Fibroblast of peridontal ligament (primary cell): ENCODE measurements at regions not wholly inside any gene's neighbourhood (a gene's known extent, or its start where the extent isn't known, plus 50 kb on each side); places are given as distances from the start of the nearest gene placed in this dataset.
"Not testable (repeated sequence)": the region's sequence is repeated elsewhere in the genome, so short reads cannot be mapped to it uniquely, and the experiment has no call there.

ENCODE experiments used
- DNase-seq: peaks from one replicate; pipeline ENCODE4 v3.0.0-alpha.2; 2010; ENCODE audit errors: extremely low read depth

- no peak for DNase-seq
Measured at GRCh38 chr2:107107351-107107750, 221.4 kb upstream of the ST6GAL2 start.

- no peak for DNase-seq
Measured at GRCh38 chr2:107108556-107108955, 222.6 kb upstream of the ST6GAL2 start.

GRCh38 chr2:107111623-107112022 is 225.7 kb upstream of the ST6GAL2 start:
- no peak for DNase-seq

GRCh38 chr2:107112561-107112960 is 226.6 kb upstream of the ST6GAL2 start:
- DNase-seq, result no peak

- no peak for DNase-seq
Measured at GRCh38 chr2:107128381-107128780, 242.4 kb upstream of the ST6GAL2 start.

- DNase-seq, result no peak
Measured at GRCh38 chr2:107132070-107132469, 246.1 kb upstream of the ST6GAL2 start.

- DNase-seq, result no peak
Measured at GRCh38 chr2:107132746-107133145, 246.8 kb upstream of the ST6GAL2 start.

GRCh38 chr2:107133412-107133811 is 247.4 kb upstream of the ST6GAL2 start:
- no peak for DNase-seq

- no peak for DNase-seq
Measured at GRCh38 chr2:107136733-107137132, 250.8 kb upstream of the ST6GAL2 start.

- no peak for DNase-seq
Measured at GRCh38 chr2:107137706-107138105, 251.7 kb upstream of the ST6GAL2 start.

GRCh38 chr2:107146181-107146580 is 260.2 kb upstream of the ST6GAL2 start:
- DNase-seq, result no peak

GRCh38 chr2:107146645-107147044 is 260.7 kb upstream of the ST6GAL2 start:
- DNase-seq, result not testable (repeated sequence)

GRCh38 chr2:107148055-107148454 is 262.1 kb upstream of the ST6GAL2 start:
- DNase-seq, result no peak

- DNase-seq, result no peak
Measured at GRCh38 chr2:107148496-107148895, 262.5 kb upstream of the ST6GAL2 start.

GRCh38 chr2:107160640-107161239 is 274.8 kb upstream of the ST6GAL2 start:
- no peak for DNase-seq

GRCh38 chr2:107168141-107168540 is 282.2 kb upstream of the ST6GAL2 start:
- no peak for DNase-seq

GRCh38 chr2:107174171-107174570 is 288.2 kb upstream of the ST6GAL2 start:
- DNase-seq, result no peak

GRCh38 chr2:107182981-107183380 is 297.0 kb upstream of the ST6GAL2 start:
- DNase-seq, result no peak

GRCh38 chr2:107187870-107188269 is 301.9 kb upstream of the ST6GAL2 start:
- DNase-seq, result no peak

- DNase-seq, result no peak
Measured at GRCh38 chr2:107195631-107196030, 309.7 kb upstream of the ST6GAL2 start.

GRCh38 chr2:107197594-107198294 is 311.8 kb upstream of the ST6GAL2 start:
- DNase-seq, result no peak

- DNase-seq, result no peak
Measured at GRCh38 chr2:107202962-107203591, 317.1 kb upstream of the ST6GAL2 start.
